K562 (cell line): ENCODE measurements at regions not wholly inside any gene's neighbourhood (a gene's known extent, or its start where the extent isn't known, plus 50 kb on each side); places are given as distances from the start of the nearest gene placed in this dataset.

Source experiments
- ATAC-seq: fragments of 200-7000 bp; cut with Tn5 transposase; 3 replicates; pipeline ENCODE4 v1.9.1; 2020; ENCODE audit warnings: moderate library complexity
- BruUV-seq: library from RNA; stranded (reverse); fragments of 400-500 nt; replicated peaks from 2 replicates; lab custom pipeline; 2021; lab: Mats Ljungman, UMichigan
- CTCF ChIA-PET: fragments of 300-600 bp; formaldehyde crosslinking; extraction: SDS; loops from one replicate; lab custom pipeline; 2021; ENCODE audit warnings: low intra/inter-chr PET ratio; lab: Yijun Ruan, JAX
- POLR2A ChIA-PET: fragments of 300-600, 350-650 bp; sonication (Branson Sonifier 250); formaldehyde crosslinking; extraction: SDS; loops from one replicate; lab custom pipeline; 2021; ENCODE audit warnings: antibody characterized with exemption, inconsistent platforms; lab: Yijun Ruan, JAX
- DNase-seq, 4 experiments: peaks; one replicate each; pipeline versions ENCODE4 v3.0.0 to v3.0.0-alpha.2; 2011 to 2018; ENCODE audit warnings: low spot score in 3 of 4, mixed read lengths in 3 of 4; ENCODE audit errors: extremely low read depth in 1 of 4
- FAIRE-seq: peaks from 2 replicates; lab custom pipeline; 2011; peaks lifted over from hg19 to GRCh38; lab: Jason Lieb, UNC
- H2AFZ ChIP-seq: 2 replicates; pipeline ENCODE4 v1.6.0; 2011; ENCODE audit warnings: low read depth, low read length, control low read depth, inconsistent platforms
- H3K27ac ChIP-seq: fragments of 200-600 bp; 3 replicates; pipeline ENCODE4 v1.8.0; 2011; ENCODE audit warnings: low read depth, mild to moderate bottlenecking, control low read depth, inconsistent platforms, low read length, moderate library complexity, mixed read lengths; ENCODE audit errors: extremely low read depth
- H3K27me3 ChIP-seq, 2 experiments: fragments of 300-600 bp in 1 of 2; 2 replicates in 1 of 2; 3 replicates in 1 of 2; pipeline versions ENCODE4 v1.6.0 to v1.8.0; 2011; ENCODE audit warnings: inconsistent platforms in 2 of 2, low read length in 2 of 2, mild to moderate bottlenecking in 1 of 2, mixed read lengths in 1 of 2, moderate library complexity in 1 of 2; ENCODE audit not compliant: control insufficient read depth in 2 of 2, insufficient read depth in 2 of 2
- H3K36me3 ChIP-seq: fragments of 300-600 bp; 3 replicates; pipeline ENCODE4 v1.8.0; 2011; ENCODE audit warnings: mild to moderate bottlenecking, low read length, inconsistent platforms; ENCODE audit not compliant: control insufficient read depth, insufficient read depth
- H3K4me1 ChIP-seq, 2 experiments: fragments of 200-600 bp in 1 of 2; replicated peaks in 1 of 2; 2 replicates in 1 of 2; 3 replicates in 1 of 2; pipeline versions ENCODE4 v1.5.1 to v1.8.0; 2011; ENCODE audit warnings: inconsistent platforms in 2 of 2, low read length in 2 of 2, mild to moderate bottlenecking in 1 of 2, mixed read lengths in 1 of 2, moderate library complexity in 1 of 2; ENCODE audit not compliant: control insufficient read depth in 2 of 2, insufficient read depth in 2 of 2
- H3K4me2 ChIP-seq: 2 replicates; pipeline ENCODE4 v1.6.1; 2011; ENCODE audit warnings: low read length, control low read depth, inconsistent platforms, mixed read lengths; ENCODE audit not compliant: insufficient read depth
- H3K4me3 ChIP-seq: fragments of 200-600 bp; sonication (generic), shearing (Covaris generic); 2 replicates; pipeline ENCODE4 v1.5.1; 2016; ENCODE audit warnings: control low read depth, inconsistent platforms
- H3K79me2 ChIP-seq: fragments of 200-600 bp; 3 replicates; pipeline ENCODE4 v1.8.0; 2011; ENCODE audit warnings: low read length, inconsistent platforms; ENCODE audit not compliant: control insufficient read depth, insufficient read depth
- H3K9ac ChIP-seq, 2 experiments: 2 replicates each; pipeline versions ENCODE4 v1.6.0 to v1.6.1; 2011; ENCODE audit warnings: low read depth in 2 of 2, low read length in 2 of 2, control low read depth in 1 of 2, inconsistent platforms in 1 of 2, mild to moderate bottlenecking in 1 of 2, mixed read lengths in 1 of 2; ENCODE audit not compliant: insufficient read depth in 1 of 2
- H3K9me1 ChIP-seq: one replicate; pipeline ENCODE4 v1.6.0; 2011; ENCODE audit warnings: inconsistent platforms, mild to moderate bottlenecking, low read length, moderate library complexity; ENCODE audit not compliant: control insufficient read depth, insufficient read depth
- H3K9me3 ChIP-seq: replicated peaks from 2 replicates; pipeline ENCODE4 v1.5.1; 2011; ENCODE audit warnings: low read depth, low read length, inconsistent platforms; ENCODE audit not compliant: control insufficient read depth, insufficient read depth
- H4K20me1 ChIP-seq: replicated peaks from 2 replicates; pipeline ENCODE4 v1.6.1; 2011; ENCODE audit warnings: low read length, inconsistent platforms, mixed read lengths; ENCODE audit not compliant: control insufficient read depth, insufficient read depth
- EGR1 ChIP-seq: fragments of 450-650 bp; conservative IDR thresholded peaks from 2 replicates; pipeline ENCODE4 v1.6.1; 2017; ENCODE audit warnings: mild to moderate bottlenecking
- ELF1 ChIP-seq: fragments of 200-800 bp; sonication (Bioruptor generic); IDR thresholded peaks from 2 replicates; pipeline ENCODE4 v1.6.1; 2016; ENCODE audit warnings: missing genetic modification characterization, missing compliant biosample characterization
- POLR3G ChIP-seq: IDR thresholded peaks from 2 replicates; pipeline ENCODE4 v1.6.1; 2011; ENCODE audit not compliant: insufficient read length, insufficient replicate concordance; ENCODE audit errors: extremely low read depth
- ZBTB1 ChIP-seq: sonication (generic); formaldehyde crosslinking; IDR thresholded peaks from 2 replicates; pipeline ENCODE4 v1.8.1; 2023; ENCODE audit warnings: missing genetic modification reagents, low read depth, mild to moderate bottlenecking, borderline replicate concordance
- WGBS: fragments of 100-300 bp; shearing (Covaris generic); methylation state at CpG from one replicate; pipeline ENCODE4 v1.1.6; 2016; ENCODE audit warnings: low coverage, mixed read lengths; ENCODE audit not compliant: insufficient coverage; ENCODE audit errors: missing lambda C conversion rate; 5-methylcytosine and 5-hydroxymethylcytosine counted together
- in situ Hi-C: fragments of 300-500 bp; cut with MboI; formaldehyde crosslinking; loops from 4 replicates; pipeline ENCODE4 v1.15.0; 2018; ENCODE audit warnings: inconsistent platforms, mixed read lengths
- intact Hi-C: fragments of 100-400 bp; cut with micrococcal nuclease; formaldehyde crosslinking; loops from 2 replicates; pipeline ENCODE4 v1.14.2; 2022
- TF ChIP-seq, protein P1 (sequence below): fragments of 250-450 bp; sonication (Bioruptor Pico); IDR thresholded peaks from 2 replicates; pipeline ENCODE4 v1.4.0; 2020; ENCODE audit warnings: mild to moderate bottlenecking, moderate library complexity
- TF ChIP-seq, protein P2 (sequence below): fragments of 450-650 bp; formaldehyde crosslinking; IDR thresholded peaks from 2 replicates; pipeline ENCODE4 v1.4.0; 2020; ENCODE audit warnings: mild to moderate bottlenecking, moderate library complexity
- TF ChIP-seq, protein P3 (sequence below): fragments of 450-650 bp; IDR thresholded peaks from 2 replicates; pipeline ENCODE4 v1.6.1; 2016; ENCODE audit warnings: low read depth

DNA sequence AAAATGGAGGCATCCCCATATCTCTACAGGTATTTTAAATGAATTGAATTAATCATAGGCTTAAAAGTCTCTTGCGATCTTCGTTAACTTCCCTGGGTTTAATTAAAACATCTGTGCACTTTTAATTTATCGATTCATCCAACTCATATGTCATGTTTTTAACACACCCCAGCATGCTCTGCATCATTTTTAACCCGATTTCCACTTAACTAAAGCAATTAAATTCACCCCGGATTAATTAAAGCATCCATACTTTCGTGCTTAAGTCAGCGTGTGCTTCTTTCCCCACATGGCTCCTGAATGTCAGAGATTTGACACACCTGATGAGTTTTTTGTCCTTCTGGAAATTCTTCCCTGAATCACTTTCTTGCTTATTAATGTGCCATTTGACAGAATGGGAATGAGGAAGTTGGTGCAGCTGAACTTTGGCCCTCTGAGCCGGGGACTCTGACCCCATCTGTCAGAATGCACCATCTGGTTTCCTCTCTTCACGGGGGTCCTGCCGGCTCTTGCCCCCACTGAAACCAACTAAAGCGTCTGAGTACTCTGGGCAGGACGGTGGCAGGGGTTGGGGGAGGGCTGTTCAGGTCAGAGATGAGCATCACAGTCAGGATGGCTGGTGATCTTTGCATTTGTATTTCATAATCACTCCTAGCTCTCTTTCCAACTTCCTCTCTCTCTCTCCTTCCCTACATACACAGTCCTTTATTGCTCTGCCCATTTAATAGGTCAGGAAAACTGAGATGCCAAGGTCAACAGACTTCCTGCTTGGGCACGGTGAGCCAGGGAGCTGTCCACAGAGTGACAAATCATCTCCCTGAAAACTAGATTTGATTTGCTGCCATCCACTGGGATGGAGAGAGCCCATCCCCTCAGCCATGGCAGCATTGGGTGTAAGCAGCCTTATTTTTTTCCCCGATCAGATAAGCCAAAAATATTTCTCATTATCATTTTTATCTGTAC, 180.3 kb upstream of the WWC1 start:
- Histone ChIP-seq H3K4me2 (no peak overlapping the region), H3K9ac (no peak overlapping the region), H3K9me3 (no peaks in the 10 kb centered on the region), H3K4me1 (no peaks in the 10 kb centered on the region), H2AFZ (no peak overlapping the region), H3K36me3 (no peaks in the 10 kb centered on the region), H3K27me3 (no peaks in the 10 kb centered on the region; a peak in 1 of 5 replicates), H3K9me1 (no peaks in the 10 kb centered on the region), H3K27ac (no peak overlapping the region), H3K4me3 (no peak overlapping the region), H4K20me1 (no peaks in the 10 kb centered on the region), H3K79me2 (no peaks in the 10 kb centered on the region)
- POLR2A ChIA-PET = no interaction called here
- no TSS peak for BruUV-seq
- intact Hi-C loops = loop anchor here (10.0 kb wide), 1 partner anchor 1366 kb away; no protein-coding TSS in a partner anchor
- FAIRE-seq (no peak), ATAC-seq (no peak), DNase-seq (no peak)
- in situ Hi-C loops = no loop called here
- 3% methylated on average over 14 of the region's 14 CpGs for WGBS
- CTCF ChIA-PET = no interaction called here
- TF ChIP-seq EGR1 (no peak), POLR3G (no peak), ELF1 (no peak), ZBTB1 (CRISPR knock-in tag) (no peak)
- TF ChIP-seq, protein P1, sequence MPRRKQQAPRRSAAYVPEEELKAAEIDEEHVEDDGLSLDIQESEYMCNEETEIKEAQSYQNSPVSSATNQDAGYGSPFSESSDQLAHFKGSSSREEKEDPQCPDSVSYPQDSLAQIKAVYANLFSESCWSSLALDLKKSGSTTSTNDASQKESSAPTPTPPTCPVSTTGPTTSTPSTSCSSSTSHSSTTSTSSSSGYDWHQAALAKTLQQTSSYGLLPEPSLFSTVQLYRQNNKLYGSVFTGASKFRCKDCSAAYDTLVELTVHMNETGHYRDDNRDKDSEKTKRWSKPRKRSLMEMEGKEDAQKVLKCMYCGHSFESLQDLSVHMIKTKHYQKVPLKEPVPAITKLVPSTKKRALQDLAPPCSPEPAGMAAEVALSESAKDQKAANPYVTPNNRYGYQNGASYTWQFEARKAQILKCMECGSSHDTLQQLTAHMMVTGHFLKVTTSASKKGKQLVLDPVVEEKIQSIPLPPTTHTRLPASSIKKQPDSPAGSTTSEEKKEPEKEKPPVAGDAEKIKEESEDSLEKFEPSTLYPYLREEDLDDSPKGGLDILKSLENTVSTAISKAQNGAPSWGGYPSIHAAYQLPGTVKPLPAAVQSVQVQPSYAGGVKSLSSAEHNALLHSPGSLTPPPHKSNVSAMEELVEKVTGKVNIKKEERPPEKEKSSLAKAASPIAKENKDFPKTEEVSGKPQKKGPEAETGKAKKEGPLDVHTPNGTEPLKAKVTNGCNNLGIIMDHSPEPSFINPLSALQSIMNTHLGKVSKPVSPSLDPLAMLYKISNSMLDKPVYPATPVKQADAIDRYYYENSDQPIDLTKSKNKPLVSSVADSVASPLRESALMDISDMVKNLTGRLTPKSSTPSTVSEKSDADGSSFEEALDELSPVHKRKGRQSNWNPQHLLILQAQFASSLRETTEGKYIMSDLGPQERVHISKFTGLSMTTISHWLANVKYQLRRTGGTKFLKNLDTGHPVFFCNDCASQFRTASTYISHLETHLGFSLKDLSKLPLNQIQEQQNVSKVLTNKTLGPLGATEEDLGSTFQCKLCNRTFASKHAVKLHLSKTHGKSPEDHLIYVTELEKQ = no peak
- TF ChIP-seq, protein P2, sequence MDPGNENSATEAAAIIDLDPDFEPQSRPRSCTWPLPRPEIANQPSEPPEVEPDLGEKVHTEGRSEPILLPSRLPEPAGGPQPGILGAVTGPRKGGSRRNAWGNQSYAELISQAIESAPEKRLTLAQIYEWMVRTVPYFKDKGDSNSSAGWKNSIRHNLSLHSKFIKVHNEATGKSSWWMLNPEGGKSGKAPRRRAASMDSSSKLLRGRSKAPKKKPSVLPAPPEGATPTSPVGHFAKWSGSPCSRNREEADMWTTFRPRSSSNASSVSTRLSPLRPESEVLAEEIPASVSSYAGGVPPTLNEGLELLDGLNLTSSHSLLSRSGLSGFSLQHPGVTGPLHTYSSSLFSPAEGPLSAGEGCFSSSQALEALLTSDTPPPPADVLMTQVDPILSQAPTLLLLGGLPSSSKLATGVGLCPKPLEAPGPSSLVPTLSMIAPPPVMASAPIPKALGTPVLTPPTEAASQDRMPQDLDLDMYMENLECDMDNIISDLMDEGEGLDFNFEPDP (CRISPR knock-in tag) = no peak
- TF ChIP-seq, protein P3, sequence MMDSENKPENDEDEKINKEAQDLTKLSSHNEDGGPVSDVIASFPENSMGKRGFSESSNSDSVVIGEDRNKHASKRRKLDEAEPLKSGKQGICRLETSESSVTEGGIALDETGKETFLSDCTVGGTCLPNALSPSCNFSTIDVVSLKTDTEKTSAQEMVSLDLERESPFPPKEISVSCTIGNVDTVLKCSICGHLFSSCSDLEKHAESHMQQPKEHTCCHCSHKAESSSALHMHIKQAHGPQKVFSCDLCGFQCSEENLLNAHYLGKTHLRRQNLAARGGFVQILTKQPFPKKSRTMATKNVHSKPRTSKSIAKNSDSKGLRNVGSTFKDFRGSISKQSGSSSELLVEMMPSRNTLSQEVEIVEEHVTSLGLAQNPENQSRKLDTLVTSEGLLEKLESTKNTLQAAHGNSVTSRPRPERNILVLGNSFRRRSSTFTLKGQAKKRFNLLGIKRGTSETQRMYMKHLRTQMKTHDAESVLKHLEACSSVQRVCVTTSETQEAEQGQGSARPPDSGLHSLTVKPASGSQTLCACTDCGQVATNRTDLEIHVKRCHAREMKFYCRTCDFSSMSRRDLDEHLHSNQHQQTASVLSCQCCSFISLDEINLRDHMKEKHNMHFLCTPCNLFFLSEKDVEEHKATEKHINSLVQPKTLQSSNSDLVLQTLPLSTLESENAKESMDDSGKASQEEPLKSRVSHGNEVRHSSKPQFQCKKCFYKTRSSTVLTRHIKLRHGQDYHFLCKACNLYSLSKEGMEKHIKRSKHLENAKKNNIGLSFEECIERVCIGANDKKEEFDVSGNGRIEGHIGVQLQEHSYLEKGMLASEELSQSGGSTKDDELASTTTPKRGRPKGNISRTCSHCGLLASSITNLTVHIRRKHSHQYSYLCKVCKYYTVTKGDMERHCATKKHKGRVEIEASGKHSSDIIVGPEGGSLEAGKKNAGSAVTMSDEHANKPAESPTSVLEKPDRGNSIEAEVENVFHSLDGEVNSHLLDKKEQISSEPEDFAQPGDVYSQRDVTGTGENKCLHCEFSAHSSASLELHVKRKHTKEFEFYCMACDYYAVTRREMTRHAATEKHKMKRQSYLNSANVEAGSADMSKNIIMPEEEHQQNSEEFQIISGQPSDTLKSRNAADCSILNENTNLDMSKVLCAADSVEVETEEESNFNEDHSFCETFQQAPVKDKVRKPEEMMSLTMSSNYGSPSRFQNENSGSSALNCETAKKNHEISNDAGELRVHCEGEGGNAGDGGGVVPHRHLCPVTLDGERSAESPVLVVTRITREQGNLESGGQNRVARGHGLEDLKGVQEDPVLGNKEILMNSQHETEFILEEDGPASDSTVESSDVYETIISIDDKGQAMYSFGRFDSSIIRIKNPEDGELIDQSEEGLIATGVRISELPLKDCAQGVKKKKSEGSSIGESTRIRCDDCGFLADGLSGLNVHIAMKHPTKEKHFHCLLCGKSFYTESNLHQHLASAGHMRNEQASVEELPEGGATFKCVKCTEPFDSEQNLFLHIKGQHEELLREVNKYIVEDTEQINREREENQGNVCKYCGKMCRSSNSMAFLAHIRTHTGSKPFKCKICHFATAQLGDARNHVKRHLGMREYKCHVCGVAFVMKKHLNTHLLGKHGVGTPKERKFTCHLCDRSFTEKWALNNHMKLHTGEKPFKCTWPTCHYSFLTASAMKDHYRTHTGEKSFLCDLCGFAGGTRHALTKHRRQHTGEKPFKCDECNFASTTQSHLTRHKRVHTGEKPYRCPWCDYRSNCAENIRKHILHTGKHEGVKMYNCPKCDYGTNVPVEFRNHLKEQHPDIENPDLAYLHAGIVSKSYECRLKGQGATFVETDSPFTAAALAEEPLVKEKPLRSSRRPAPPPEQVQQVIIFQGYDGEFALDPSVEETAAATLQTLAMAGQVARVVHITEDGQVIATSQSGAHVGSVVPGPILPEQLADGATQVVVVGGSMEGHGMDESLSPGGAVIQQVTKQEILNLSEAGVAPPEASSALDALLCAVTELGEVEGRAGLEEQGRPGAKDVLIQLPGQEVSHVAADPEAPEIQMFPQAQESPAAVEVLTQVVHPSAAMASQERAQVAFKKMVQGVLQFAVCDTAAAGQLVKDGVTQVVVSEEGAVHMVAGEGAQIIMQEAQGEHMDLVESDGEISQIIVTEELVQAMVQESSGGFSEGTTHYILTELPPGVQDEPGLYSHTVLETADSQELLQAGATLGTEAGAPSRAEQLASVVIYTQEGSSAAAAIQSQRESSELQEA = no peak
